ENCODE measurements at regions not wholly inside any gene's neighbourhood (a gene's known extent, or its start where the extent isn't known, plus 50 kb on each side); places are given as distances from the start of the nearest gene placed in this dataset.

- DNase-seq = no peak
These were observed 240.2 kb upstream of the F9 start for GRCh38 chrX:139290310-139290709.

GRCh38 chrX:139287155-139287924, 243.2 kb upstream of the F9 start:
- no peak for DNase-seq

- DNase-seq = no peak
These were observed 244.2 kb upstream of the F9 start for GRCh38 chrX:139286342-139286741.

GRCh38 chrX:139267851-139268250, 262.7 kb upstream of the F9 start:
- no peak for DNase-seq

GRCh38 chrX:139246295-139246694, 284.2 kb upstream of the F9 start:
- DNase-seq = no peak

GRCh38 chrX:139237141-139237540, 293.4 kb upstream of the F9 start:
- DNase-seq = no peak

GRCh38 chrX:139234898-139235297, 295.6 kb upstream of the F9 start:
- no peak for DNase-seq

- DNase-seq = no peak
These were observed 305.4 kb upstream of the F9 start for GRCh38 chrX:139224953-139225665.

- DNase-seq = no peak
These were observed 307.9 kb upstream of the F9 start for GRCh38 chrX:139222511-139223200.

GRCh38 chrX:139213241-139213709, 317.3 kb upstream of the F9 start:
- no peak for DNase-seq

- DNase-seq = no peak
These were observed 318.9 kb upstream of the F9 start for GRCh38 chrX:139211568-139212182.

GRCh38 chrX:139209342-139209741, 321.2 kb upstream of the F9 start:
- DNase-seq = no peak

GRCh38 chrX:139207655-139208054, 322.9 kb upstream of the F9 start:
- no peak for DNase-seq

GRCh38 chrX:139206914-139207313, 323.6 kb upstream of the F9 start:
- no peak for DNase-seq

GRCh38 chrX:139204898-139205667, 325.5 kb upstream of the F9 start:
- peak; percentile 40 for DNase-seq

GRCh38 chrX:139204571-139204897, 326.0 kb upstream of the F9 start:
- no peak for DNase-seq

- DNase-seq = no peak
These were observed 326.6 kb upstream of the F9 start for GRCh38 chrX:139203651-139204570.

- DNase-seq = no peak
These were observed 327.7 kb upstream of the F9 start for GRCh38 chrX:139202742-139203420.

- DNase-seq = no peak
These were observed 328.6 kb upstream of the F9 start for GRCh38 chrX:139201924-139202323.

GRCh38 chrX:139200793-139201192, 329.7 kb upstream of the F9 start:
- no peak for DNase-seq

- no peak for DNase-seq
These were observed 330.2 kb upstream of the F9 start for GRCh38 chrX:139200346-139200745.
